ENCODE measurements at regions not wholly inside any gene's neighbourhood (a gene's known extent, or its start where the extent isn't known, plus 50 kb on each side); places are given as distances from the start of the nearest gene placed in this dataset.

DNA sequence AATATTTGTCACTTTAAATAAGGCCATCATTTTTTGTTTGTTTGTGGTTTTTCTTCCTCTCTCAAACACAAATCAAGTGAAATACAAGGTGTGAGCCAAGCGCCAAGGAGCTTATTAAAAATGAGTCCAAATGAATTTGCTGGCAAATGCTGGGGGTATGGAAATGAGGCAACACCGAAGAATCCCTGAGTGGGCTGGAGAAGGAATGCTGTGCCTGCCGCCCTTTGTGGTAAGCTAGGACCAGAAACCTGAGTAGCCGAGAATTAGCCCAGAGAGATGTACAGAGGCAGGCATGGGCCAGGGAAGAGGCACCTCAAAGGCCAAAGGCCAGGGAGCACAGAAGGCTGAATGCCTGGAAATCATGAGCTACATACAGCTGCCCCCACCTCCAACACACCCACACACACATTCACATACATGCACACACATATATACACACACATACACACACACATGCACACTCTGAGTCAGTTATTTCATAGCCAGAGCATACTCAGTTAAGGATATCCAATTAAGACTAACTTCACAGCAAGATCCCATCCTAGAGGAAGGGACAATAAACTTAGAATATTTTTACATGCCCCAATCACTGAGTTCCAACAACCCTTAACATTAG, 266.1 kb upstream of the DYNLRB2 start:
- peaks cover 0 to 5% (median 0%) of the 10 kb centered on the region in 3 donors for H3K9me3 ChIP-seq
- WGBS, 2 donors (ENCODE audit: low coverage in 1 of 2), result 87% methylated on average over 4 of the region's 4 CpGs; no CpG with 5 or more reads in 1 of the 2 donors
- H3K4me1 ChIP-seq, result no peaks in the 10 kb centered on the region
- H3K36me3 ChIP-seq, result no peaks in the 10 kb centered on the region
- no peak overlapping the region for H3K4me3 ChIP-seq
- no peaks in the 10 kb centered on the region for H3K27me3 ChIP-seq
- ATAC-seq, result no peak
- no peak overlapping the region for H3K27ac ChIP-seq
- no peak for TF ChIP-seq EP300 (IDR thresholded peaks at IDR 0.05)
- TF ChIP-seq, protein P1, sequence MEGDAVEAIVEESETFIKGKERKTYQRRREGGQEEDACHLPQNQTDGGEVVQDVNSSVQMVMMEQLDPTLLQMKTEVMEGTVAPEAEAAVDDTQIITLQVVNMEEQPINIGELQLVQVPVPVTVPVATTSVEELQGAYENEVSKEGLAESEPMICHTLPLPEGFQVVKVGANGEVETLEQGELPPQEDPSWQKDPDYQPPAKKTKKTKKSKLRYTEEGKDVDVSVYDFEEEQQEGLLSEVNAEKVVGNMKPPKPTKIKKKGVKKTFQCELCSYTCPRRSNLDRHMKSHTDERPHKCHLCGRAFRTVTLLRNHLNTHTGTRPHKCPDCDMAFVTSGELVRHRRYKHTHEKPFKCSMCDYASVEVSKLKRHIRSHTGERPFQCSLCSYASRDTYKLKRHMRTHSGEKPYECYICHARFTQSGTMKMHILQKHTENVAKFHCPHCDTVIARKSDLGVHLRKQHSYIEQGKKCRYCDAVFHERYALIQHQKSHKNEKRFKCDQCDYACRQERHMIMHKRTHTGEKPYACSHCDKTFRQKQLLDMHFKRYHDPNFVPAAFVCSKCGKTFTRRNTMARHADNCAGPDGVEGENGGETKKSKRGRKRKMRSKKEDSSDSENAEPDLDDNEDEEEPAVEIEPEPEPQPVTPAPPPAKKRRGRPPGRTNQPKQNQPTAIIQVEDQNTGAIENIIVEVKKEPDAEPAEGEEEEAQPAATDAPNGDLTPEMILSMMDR (IDR thresholded peaks at IDR 0.05), result no peak
- no peak for TF ChIP-seq POLR2A (IDR thresholded peaks at IDR 0.05)
- no peak for TF ChIP-seq POLR2AphosphoS5 (IDR thresholded peaks at IDR 0.05)

GRCh38 chr16:80273635-80274538, 266.9 kb upstream of the DYNLRB2 start:
- no peak overlapping the region for H3K27ac ChIP-seq
- 80 to 90% methylated on average over 4 of the region's 4 CpGs for WGBS, 2 donors (ENCODE audit: low coverage in 1 of 2)
- TF ChIP-seq POLR2AphosphoS5 (IDR thresholded peaks at IDR 0.05) (no peak), EP300 (IDR thresholded peaks at IDR 0.05) (no peak), POLR2A (IDR thresholded peaks at IDR 0.05) (no peak)
- TF ChIP-seq, protein P1 (IDR thresholded peaks at IDR 0.05), result no peak
- H3K9me3 ChIP-seq, result peaks cover 0 to 5% (median 0%) of the 10 kb centered on the region in 3 donors
- ATAC-seq, result no peak
- no peaks in the 10 kb centered on the region for H3K36me3 ChIP-seq
- H3K27me3 ChIP-seq, result no peaks in the 10 kb centered on the region
- H3K4me3 ChIP-seq, result no peak overlapping the region
- no peaks in the 10 kb centered on the region for H3K4me1 ChIP-seq

DNA sequence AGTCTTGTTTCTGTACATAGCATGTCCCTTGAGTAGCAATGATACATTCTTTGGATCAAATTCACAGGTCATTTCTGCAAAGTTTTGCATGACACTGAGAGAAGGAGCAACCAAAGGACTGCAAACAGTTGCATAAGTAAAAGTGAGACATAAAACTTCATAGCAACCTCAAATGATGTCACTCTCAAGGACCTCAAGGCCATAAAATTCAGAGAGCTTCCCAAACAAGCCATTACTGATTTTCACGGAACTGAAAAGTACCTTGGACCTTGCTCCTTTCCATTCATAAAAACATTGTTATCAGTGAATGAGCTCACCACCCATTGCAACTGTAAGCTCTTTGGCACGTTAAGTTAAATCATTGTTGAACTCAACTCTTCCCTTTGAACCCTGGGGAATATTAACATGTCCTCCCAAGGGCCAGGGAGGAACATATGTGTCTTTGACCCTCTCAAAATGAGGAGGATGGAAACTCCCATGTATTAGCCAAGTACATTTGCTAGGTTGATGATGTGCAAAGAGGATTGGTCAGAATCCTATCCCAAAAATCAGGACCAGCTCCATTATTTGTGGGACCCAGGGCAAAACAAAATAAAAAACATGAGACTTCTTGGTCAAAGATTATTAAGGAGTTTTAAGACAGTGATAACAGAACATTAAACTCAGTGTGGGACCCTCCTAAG, 275.0 kb upstream of the DYNLRB2 start:
- H3K36me3 ChIP-seq, result no peaks in the 10 kb centered on the region
- no peak overlapping the region for H3K27ac ChIP-seq
- H3K27me3 ChIP-seq, result no peaks in the 10 kb centered on the region
- ATAC-seq, result no peak
- no peaks in the 10 kb centered on the region for H3K4me1 ChIP-seq
- 47 to 90% methylated on average over 1 to 2 of the region's 2 CpGs for WGBS, 2 donors (ENCODE audit: low coverage in 1 of 2)
- H3K4me3 ChIP-seq, result no peak overlapping the region
- H3K9me3 ChIP-seq, result no peaks in the 10 kb centered on the region
- TF ChIP-seq, protein P1 (IDR thresholded peaks at IDR 0.05), result no peak
- TF ChIP-seq POLR2AphosphoS5 (IDR thresholded peaks at IDR 0.05) (no peak), POLR2A (IDR thresholded peaks at IDR 0.05) (no peak), EP300 (IDR thresholded peaks at IDR 0.05) (no peak)

DNA sequence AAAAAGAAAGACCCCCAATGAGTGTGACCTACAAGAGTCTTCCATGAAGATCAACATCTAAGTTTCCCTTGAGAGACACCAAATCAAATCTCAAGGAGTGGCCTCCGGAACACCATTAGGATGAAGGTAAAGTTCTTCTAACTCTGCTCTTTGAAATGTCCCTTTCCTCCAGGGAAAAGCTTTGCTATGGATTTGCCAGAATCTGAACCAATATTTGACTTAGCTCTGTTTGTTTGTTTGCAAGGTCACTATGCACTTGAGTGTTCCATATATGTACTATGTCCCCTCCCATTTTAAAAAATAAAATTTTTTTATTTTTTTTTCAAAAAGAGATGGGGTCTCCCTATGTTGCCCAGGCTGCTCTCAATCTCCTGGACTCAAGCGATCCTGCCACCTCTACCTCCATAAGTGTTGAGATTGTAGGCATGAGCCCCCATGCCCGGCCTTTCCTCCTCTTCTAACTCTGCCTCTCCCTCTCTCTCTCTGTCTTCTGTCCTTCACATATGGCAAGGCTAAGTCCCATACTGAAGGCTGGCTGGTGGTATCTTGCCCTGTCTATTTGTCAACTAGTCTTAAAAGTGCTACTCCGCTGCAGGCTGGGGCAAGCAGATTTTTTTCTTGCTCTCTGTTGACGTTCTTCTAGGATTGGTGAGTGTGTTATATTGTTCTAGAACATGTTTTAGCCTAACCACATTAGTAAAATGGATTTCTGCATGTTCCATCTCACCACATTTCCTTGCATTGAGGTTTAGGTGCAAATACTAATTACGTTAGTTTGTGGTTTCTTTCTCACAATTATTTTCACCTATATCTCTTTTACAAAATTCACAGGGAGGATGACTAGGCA, 276.7 kb upstream of the DYNLRB2 start:
- H3K4me3 ChIP-seq, result no peak overlapping the region
- TF ChIP-seq, protein P1 (IDR thresholded peaks at IDR 0.05), result no peak
- no peak for TF ChIP-seq POLR2AphosphoS5 (IDR thresholded peaks at IDR 0.05)
- no peak for TF ChIP-seq EP300 (IDR thresholded peaks at IDR 0.05)
- no peaks in the 10 kb centered on the region for H3K36me3 ChIP-seq
- no peaks in the 10 kb centered on the region for H3K9me3 ChIP-seq
- no peak overlapping the region for H3K27ac ChIP-seq
- H3K27me3 ChIP-seq, result no peaks in the 10 kb centered on the region
- no peaks in the 10 kb centered on the region for H3K4me1 ChIP-seq
- 93 to 94% methylated on average over 4 to 6 of the region's 6 CpGs for WGBS, 2 donors (ENCODE audit: low coverage in 1 of 2)
- no peak for ATAC-seq
